Mesenchymal stem cell (in vitro differentiated cells and primary cell): ENCODE measurements at regions not wholly inside any gene's neighbourhood (a gene's known extent, or its start where the extent isn't known, plus 50 kb on each side); places are given as distances from the start of the nearest gene placed in this dataset.

Source experiments
- DNase-seq: peaks from one replicate; pipeline ENCODE4 v3.0.0-alpha.2; 2013
- H2AFZ ChIP-seq: one replicate; pipeline ENCODE4 v1.6.1; 2013; ENCODE audit warnings: low read depth, mild to moderate bottlenecking, control low read depth, inconsistent platforms, low read length, moderate library complexity
- H2AK5ac ChIP-seq: 2 replicates; pipeline ENCODE4 v1.6.1; 2013; ENCODE audit warnings: low read length, moderate library complexity, mild to moderate bottlenecking, inconsistent platforms; ENCODE audit not compliant: severe bottlenecking
- H2BK120ac ChIP-seq: one replicate; pipeline ENCODE4 v1.6.1; 2013; ENCODE audit warnings: low read depth, mild to moderate bottlenecking, inconsistent platforms, low read length, moderate library complexity
- H2BK12ac ChIP-seq, 2 experiments: one replicate each; pipeline ENCODE4 v1.6.1; 2013; ENCODE audit warnings: inconsistent platforms in 2 of 2, low read length in 2 of 2, mild to moderate bottlenecking in 2 of 2, moderate library complexity in 2 of 2, control low read depth in 1 of 2
- H2BK15ac ChIP-seq: one replicate; pipeline ENCODE4 v1.6.1; 2013; ENCODE audit warnings: mild to moderate bottlenecking, low read depth, inconsistent platforms; ENCODE audit not compliant: poor library complexity, severe bottlenecking
- H2BK5ac ChIP-seq: 2 replicates; pipeline ENCODE4 v1.6.1; 2013; ENCODE audit warnings: low read depth, mild to moderate bottlenecking, low read length, control low read depth, inconsistent platforms; ENCODE audit not compliant: poor library complexity, severe bottlenecking
- H3K14ac ChIP-seq, 2 experiments: one replicate each; pipeline ENCODE4 v1.6.1; 2013; ENCODE audit warnings: inconsistent platforms in 2 of 2, low read length in 2 of 2, control low read depth in 1 of 2, mild to moderate bottlenecking in 1 of 2, moderate library complexity in 1 of 2
- H3K18ac ChIP-seq, 2 experiments: one replicate each; pipeline ENCODE4 v1.6.1; 2013; ENCODE audit warnings: inconsistent platforms in 2 of 2, low read length in 2 of 2, control low read depth in 1 of 2, low read depth in 1 of 2, mild to moderate bottlenecking in 1 of 2
- H3K23ac ChIP-seq, 2 experiments: one replicate each; pipeline ENCODE4 v1.6.1; 2013; ENCODE audit warnings: inconsistent platforms in 2 of 2, low read length in 2 of 2, mild to moderate bottlenecking in 2 of 2, moderate library complexity in 2 of 2, control low read depth in 1 of 2
- H3K27ac ChIP-seq: 2 replicates; pipeline ENCODE4 v1.5.1; 2013; ENCODE audit warnings: mild to moderate bottlenecking, moderate library complexity, low read length, control low read depth, inconsistent platforms; ENCODE audit not compliant: poor library complexity, severe bottlenecking
- H3K27me3 ChIP-seq, 2 experiments: 2 replicates each; pipeline versions ENCODE4 v1.6.1 to v1.7.0; 2013; ENCODE audit warnings: low read length in 2 of 2, mild to moderate bottlenecking in 2 of 2, moderate library complexity in 2 of 2, control low read depth in 1 of 2, inconsistent platforms in 1 of 2; ENCODE audit not compliant: control insufficient read depth in 1 of 2, insufficient read depth in 1 of 2
- H3K36me3 ChIP-seq, 2 experiments: 2 replicates each; pipeline versions ENCODE4 v1.6.1 to v1.7.0; 2013; ENCODE audit warnings: low read length in 2 of 2, control low read depth in 1 of 2, inconsistent platforms in 1 of 2, low read depth in 1 of 2, mild to moderate bottlenecking in 1 of 2; ENCODE audit not compliant: insufficient read depth in 2 of 2, control insufficient read depth in 1 of 2
- H3K4ac ChIP-seq, 2 experiments: one replicate each; pipeline ENCODE4 v1.6.1; 2013; ENCODE audit warnings: inconsistent platforms in 2 of 2, low read length in 2 of 2, mild to moderate bottlenecking in 2 of 2, moderate library complexity in 2 of 2, control low read depth in 1 of 2, low read depth in 1 of 2
- H3K4me1 ChIP-seq: 2 replicates; pipeline ENCODE4 v1.6.1; 2013; ENCODE audit warnings: low read depth, low read length, control low read depth; ENCODE audit not compliant: control insufficient read depth, insufficient read depth
- H3K4me2 ChIP-seq: 2 replicates; pipeline ENCODE4 v1.6.1; 2013; ENCODE audit warnings: low read length, mild to moderate bottlenecking, inconsistent platforms; ENCODE audit not compliant: poor library complexity, severe bottlenecking
- H3K4me3 ChIP-seq, 2 experiments: 2 replicates each; pipeline versions ENCODE4 v1.5.1 to v1.7.0; 2013; ENCODE audit warnings: low read length in 2 of 2, mild to moderate bottlenecking in 2 of 2, control low read depth in 1 of 2, low read depth in 1 of 2; ENCODE audit not compliant: insufficient read depth in 1 of 2
- H3K79me1 ChIP-seq: replicated peaks from 2 replicates; pipeline ENCODE4 v1.6.1; 2013; ENCODE audit warnings: mild to moderate bottlenecking, control low read depth, low read length, inconsistent platforms; ENCODE audit not compliant: poor library complexity, severe bottlenecking
- H3K9ac ChIP-seq: 2 replicates; pipeline ENCODE4 v1.7.0; 2013; ENCODE audit warnings: mild to moderate bottlenecking, low read length, moderate library complexity
- H3K9me3 ChIP-seq: 2 replicates; pipeline ENCODE4 v1.7.0; 2013; ENCODE audit warnings: mild to moderate bottlenecking, low read length; ENCODE audit not compliant: control insufficient read depth
- H4K8ac ChIP-seq: one replicate; pipeline ENCODE4 v1.6.1; 2013; ENCODE audit warnings: inconsistent platforms, mild to moderate bottlenecking, low read length, moderate library complexity
- H4K91ac ChIP-seq: one replicate; pipeline ENCODE4 v1.6.1; 2013; ENCODE audit warnings: mild to moderate bottlenecking, low read length, inconsistent platforms
- WGBS: methylation state at CpG from one replicate; pipeline ENCODE4 v1.1.7; 2013; ENCODE audit warnings: mixed read lengths; 5-methylcytosine and 5-hydroxymethylcytosine counted together

DNA sequence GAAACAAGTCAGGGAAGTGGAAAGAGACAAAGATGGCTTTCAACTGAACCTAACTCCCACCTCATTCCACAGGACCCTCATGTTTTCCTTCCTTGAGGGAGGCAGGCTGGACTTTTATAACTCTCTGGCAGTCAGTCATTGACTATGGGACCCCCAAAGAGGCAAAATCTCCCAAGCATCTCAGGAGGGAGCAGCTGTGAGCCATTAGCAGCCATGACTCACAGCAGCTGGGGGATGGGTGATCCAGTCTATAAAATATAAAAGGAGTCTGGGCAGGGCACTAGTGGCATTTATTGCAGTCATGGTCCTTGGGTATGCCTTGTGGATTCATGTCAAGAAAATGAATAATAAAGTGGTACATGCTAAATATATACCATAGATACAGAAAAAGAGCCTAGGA is 387.0 kb upstream of the CHD6 start:
- Histone ChIP-seq H3K27me3 (no peaks in the 10 kb centered on the region), H4K91ac (no peak overlapping the region), H2AK5ac (no peak overlapping the region)

DNA sequence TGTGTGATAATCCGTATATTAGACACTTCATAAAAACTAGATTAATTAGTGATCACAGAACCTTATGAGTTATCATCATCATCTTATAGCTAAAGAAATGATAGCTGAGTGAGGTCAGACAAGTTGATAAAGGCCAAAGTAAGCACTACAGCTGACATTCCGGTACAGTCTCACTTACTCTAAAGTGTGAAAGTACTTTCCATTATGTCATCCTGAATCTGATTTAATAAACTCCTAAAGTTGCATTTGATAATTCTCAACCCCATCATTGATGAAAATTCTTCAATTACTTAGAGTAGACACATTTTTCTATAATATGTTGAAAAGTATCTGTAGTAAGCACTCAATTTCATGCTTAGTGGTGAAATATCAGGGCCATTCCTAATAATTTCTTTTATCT is 385.2 kb upstream of the CHD6 start:
- WGBS = 67% methylated on average over 1 of the region's 2 CpGs
- Histone ChIP-seq H3K4me3 (no peak overlapping the region), H3K4me1 (no peaks in the 10 kb centered on the region), H4K8ac (no peak overlapping the region), H3K23ac (no peak overlapping the region), H3K36me3 (no peaks in the 10 kb centered on the region), H3K79me1 (no peaks in the 10 kb centered on the region), H3K27me3 (no peaks in the 10 kb centered on the region), H2BK120ac (no peak overlapping the region), H3K4me2 (no peak overlapping the region), H3K9me3 (no peaks in the 10 kb centered on the region), H2BK12ac (no peak overlapping the region), H2BK15ac (no peak overlapping the region), H3K27ac (no peak overlapping the region), H2AK5ac (no peak overlapping the region), H4K91ac (no peak overlapping the region), H3K4ac (no peak overlapping the region), H2BK5ac (no peak overlapping the region), H3K14ac (no peak overlapping the region), H3K9ac (no peak overlapping the region), H2AFZ (no peak overlapping the region), H3K18ac (no peak overlapping the region)
- no peak for DNase-seq

More for the DNA sequence above, 387.0 kb upstream of the CHD6 start:
- H4K8ac ChIP-seq = no peak overlapping the region
- no peak overlapping the region for H2BK120ac ChIP-seq
- no peak overlapping the region for H2BK15ac ChIP-seq
- H3K9ac ChIP-seq = no peak overlapping the region
- no peaks in the 10 kb centered on the region for H3K36me3 ChIP-seq
- H3K4me2 ChIP-seq = no peak overlapping the region
- H3K18ac ChIP-seq = no peak overlapping the region
- H3K79me1 ChIP-seq = no peaks in the 10 kb centered on the region
- H3K4me3 ChIP-seq = no peak overlapping the region
- no peak overlapping the region for H2AFZ ChIP-seq
- H3K23ac ChIP-seq = no peak overlapping the region
- H3K27ac ChIP-seq = no peak overlapping the region
- no peaks in the 10 kb centered on the region for H3K4me1 ChIP-seq
- no peak overlapping the region for H3K14ac ChIP-seq
- H3K9me3 ChIP-seq = no peaks in the 10 kb centered on the region
- no peak for DNase-seq
- no peak overlapping the region for H2BK12ac ChIP-seq
- no peak overlapping the region for H2BK5ac ChIP-seq
- no peak overlapping the region for H3K4ac ChIP-seq

DNA sequence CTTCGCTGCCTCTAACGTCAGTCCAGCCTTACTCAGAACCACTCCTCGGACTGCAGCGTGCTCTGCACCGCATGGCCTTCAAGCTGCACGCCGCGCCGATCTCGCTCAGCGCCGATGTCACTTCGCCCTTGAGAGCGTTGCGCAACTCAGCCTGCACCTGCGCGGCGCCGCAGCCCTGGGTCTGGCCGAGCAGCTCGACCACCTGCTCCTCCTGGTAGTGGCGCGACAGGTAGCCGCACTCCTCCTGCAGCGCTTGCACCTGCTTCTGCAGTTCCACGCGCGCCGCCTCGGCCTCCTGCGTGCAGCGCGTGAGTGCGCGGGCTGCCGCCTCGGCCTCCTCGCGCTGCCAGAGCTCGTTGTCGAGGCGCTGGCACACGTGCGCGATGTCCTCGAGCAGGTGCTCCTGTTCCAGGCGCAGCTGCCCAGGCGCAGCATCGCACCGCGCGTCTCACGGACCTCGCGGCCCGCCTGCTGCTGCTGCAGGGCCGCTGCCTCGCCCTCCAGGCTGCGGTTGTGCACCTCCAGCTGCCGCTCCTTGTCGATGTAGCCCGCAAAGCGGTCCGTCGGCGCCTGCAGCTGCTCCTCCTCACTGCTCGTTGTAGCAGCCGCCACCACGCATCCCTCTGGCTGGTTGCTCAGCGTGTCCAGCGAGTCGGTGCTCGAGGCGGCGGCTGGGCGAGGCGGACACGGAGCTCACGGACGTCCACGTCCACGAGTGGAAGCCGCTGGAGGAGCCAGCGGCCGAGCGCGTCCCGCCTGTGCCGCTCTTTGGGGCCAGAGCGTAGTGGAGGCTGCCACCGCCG is 380.6 kb upstream of the CHD6 start:
- H3K23ac ChIP-seq = no peak overlapping the region
- H2BK5ac ChIP-seq = no peak overlapping the region
- no peaks in the 10 kb centered on the region for H3K36me3 ChIP-seq
- 93% methylated on average over 92 of the region's 92 CpGs for WGBS
- no peak overlapping the region for H2AK5ac ChIP-seq
- no peak overlapping the region for H3K4ac ChIP-seq
- no peak overlapping the region for H2BK15ac ChIP-seq
- H3K79me1 ChIP-seq = no peaks in the 10 kb centered on the region
- no peak overlapping the region for H2AFZ ChIP-seq
- H3K9me3 ChIP-seq = no peaks in the 10 kb centered on the region
- no peak overlapping the region for H3K14ac ChIP-seq
- H3K9ac ChIP-seq = no peak overlapping the region
- H3K4me3 ChIP-seq = no peak overlapping the region
- no peak overlapping the region for H3K27ac ChIP-seq
- no peak overlapping the region for H4K8ac ChIP-seq
- H2BK120ac ChIP-seq = no peak overlapping the region
- H3K4me1 ChIP-seq = no peaks in the 10 kb centered on the region
- H3K18ac ChIP-seq = no peak overlapping the region
- H3K4me2 ChIP-seq = no peak overlapping the region
- no peak overlapping the region for H2BK12ac ChIP-seq
- H3K27me3 ChIP-seq = no peaks in the 10 kb centered on the region
- H4K91ac ChIP-seq = peak overlapping the region; percentile 20
- DNase-seq = no peak

DNA sequence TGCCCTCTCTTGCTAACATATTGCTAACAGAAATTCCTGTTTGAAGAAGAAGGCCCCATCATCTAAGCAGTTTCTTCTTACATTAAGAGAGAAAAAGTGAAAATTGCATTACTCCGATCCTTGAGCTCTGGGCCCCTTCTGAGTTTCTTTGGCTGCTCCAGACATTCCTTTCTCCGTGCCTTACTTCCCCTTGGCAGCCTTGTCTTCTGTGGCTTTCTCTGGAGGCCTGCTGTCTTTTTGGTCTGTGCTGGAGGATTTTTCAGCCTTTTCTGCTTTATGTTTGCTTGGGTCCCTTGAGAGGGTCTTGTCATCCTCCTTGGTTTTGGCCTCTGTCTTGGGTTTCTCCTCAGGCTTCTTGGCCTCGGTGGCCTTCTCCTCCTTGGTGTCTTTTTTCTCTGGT is 378.8 kb upstream of the CHD6 start:
- no peak overlapping the region for H3K27ac ChIP-seq

More for the DNA sequence above, 378.8 kb upstream of the CHD6 start:
- no peaks in the 10 kb centered on the region for H3K9me3 ChIP-seq
- WGBS = 95% methylated on average over 3 of the region's 3 CpGs
- DNase-seq = no peak
- no peak overlapping the region for H2BK12ac ChIP-seq
- no peak overlapping the region for H3K14ac ChIP-seq
- no peaks in the 10 kb centered on the region for H3K79me1 ChIP-seq
- H3K4me2 ChIP-seq = no peak overlapping the region
- H3K9ac ChIP-seq = no peak overlapping the region
- H3K36me3 ChIP-seq = no peaks in the 10 kb centered on the region
- H3K18ac ChIP-seq = no peak overlapping the region
- no peak overlapping the region for H2BK5ac ChIP-seq
- no peak overlapping the region for H4K91ac ChIP-seq
- no peak overlapping the region for H4K8ac ChIP-seq
- H3K4me3 ChIP-seq = no peak overlapping the region
- no peak overlapping the region for H2AFZ ChIP-seq
- no peak overlapping the region for H3K23ac ChIP-seq
- no peak overlapping the region for H2AK5ac ChIP-seq
- H2BK120ac ChIP-seq = no peak overlapping the region
- H3K4ac ChIP-seq = no peak overlapping the region
- H3K27me3 ChIP-seq = no peaks in the 10 kb centered on the region
- H2BK15ac ChIP-seq = no peak overlapping the region
- no peaks in the 10 kb centered on the region for H3K4me1 ChIP-seq
